Thoracic aorta (tissue), 2 donors: ENCODE measurements at regions not wholly inside any gene's neighbourhood (a gene's known extent, or its start where the extent isn't known, plus 50 kb on each side); places are given as distances from the start of the nearest gene placed in this dataset.

Experiments used
- ATAC-seq: fragments of 150-250 bp; one replicate; pipeline ENCODE4 v1.8.0; 2017; ENCODE audit warnings: low read depth; ENCODE audit not compliant: insufficient number of reproducible peaks, low FRiP score
- DNase-seq: peaks from one replicate; pipeline ENCODE4 v3.0.0-alpha.2; 2020; ENCODE audit warnings: low spot score
- H3K27ac ChIP-seq, 2 donors: fragments of 200-600 bp; sonication (generic); 1 replicate in 1 of 2; 2 replicates in 1 of 2; pipeline ENCODE4 v1.5.1; 2016; ENCODE audit warnings: mild to moderate bottlenecking in 2 of 2, moderate library complexity in 2 of 2
- H3K27me3 ChIP-seq: fragments of 200-600 bp; sonication (generic); replicated peaks from 2 replicates; pipeline ENCODE4 v1.6.0; 2016; ENCODE audit warnings: mild to moderate bottlenecking; ENCODE audit not compliant: insufficient read depth
- H3K36me3 ChIP-seq: fragments of 200-600 bp; sonication (generic); one replicate; pipeline ENCODE4 v1.5.1; 2016
- H3K4me1 ChIP-seq, 2 donors: fragments of 200-600 bp; sonication (generic); 1 replicate in 1 of 2; 2 replicates in 1 of 2; pipeline versions ENCODE4 v1.5.1 to v1.6.0; 2016; ENCODE audit warnings: low read depth in 2 of 2, mild to moderate bottlenecking in 1 of 2; ENCODE audit not compliant: control insufficient read depth in 1 of 2
- H3K4me3 ChIP-seq: fragments of 200-600 bp; sonication (generic); 2 replicates; pipeline ENCODE4 v1.5.1; 2016; ENCODE audit warnings: mild to moderate bottlenecking
- H3K9me3 ChIP-seq: fragments of 200-600 bp; sonication (generic); 2 replicates; pipeline ENCODE4 v1.5.1; 2016
- TF ChIP-seq, protein P1 (sequence below): fragments of 200-600 bp; sonication (generic); IDR thresholded peaks from one replicate; pipeline ENCODE4 v1.5.1; 2019; ENCODE audit warnings: antibody characterized with exemption

DNA sequence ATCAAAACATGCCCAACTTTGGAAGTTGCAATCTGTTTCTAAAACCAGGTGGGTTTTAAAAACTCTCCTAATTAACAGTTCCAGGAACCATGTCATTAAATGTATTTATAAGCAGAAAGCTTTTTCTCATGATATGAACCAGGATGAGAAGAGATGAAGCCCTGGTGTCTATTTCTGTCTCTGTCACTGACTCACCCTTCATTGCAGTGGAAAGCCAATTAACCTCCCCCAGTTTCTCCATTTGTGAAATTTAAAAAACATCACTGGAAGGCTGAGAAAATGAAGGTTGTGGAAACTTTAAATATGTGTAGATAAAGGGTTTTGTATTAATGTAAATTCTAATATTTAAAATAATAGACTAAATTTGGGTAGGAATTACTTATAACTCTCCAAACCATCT lies 1088.0 kb downstream of the SORCS1 start:
- no peak for DNase-seq
- Histone ChIP-seq H3K4me1 (no peaks in the 10 kb centered on the region), H3K9me3 (no peaks in the 10 kb centered on the region), H3K27ac (no peak overlapping the region), H3K4me3 (no peak overlapping the region), H3K36me3 (no peaks in the 10 kb centered on the region), H3K27me3 (no peaks in the 10 kb centered on the region)
- ATAC-seq: no peak
- TF ChIP-seq, protein P1, sequence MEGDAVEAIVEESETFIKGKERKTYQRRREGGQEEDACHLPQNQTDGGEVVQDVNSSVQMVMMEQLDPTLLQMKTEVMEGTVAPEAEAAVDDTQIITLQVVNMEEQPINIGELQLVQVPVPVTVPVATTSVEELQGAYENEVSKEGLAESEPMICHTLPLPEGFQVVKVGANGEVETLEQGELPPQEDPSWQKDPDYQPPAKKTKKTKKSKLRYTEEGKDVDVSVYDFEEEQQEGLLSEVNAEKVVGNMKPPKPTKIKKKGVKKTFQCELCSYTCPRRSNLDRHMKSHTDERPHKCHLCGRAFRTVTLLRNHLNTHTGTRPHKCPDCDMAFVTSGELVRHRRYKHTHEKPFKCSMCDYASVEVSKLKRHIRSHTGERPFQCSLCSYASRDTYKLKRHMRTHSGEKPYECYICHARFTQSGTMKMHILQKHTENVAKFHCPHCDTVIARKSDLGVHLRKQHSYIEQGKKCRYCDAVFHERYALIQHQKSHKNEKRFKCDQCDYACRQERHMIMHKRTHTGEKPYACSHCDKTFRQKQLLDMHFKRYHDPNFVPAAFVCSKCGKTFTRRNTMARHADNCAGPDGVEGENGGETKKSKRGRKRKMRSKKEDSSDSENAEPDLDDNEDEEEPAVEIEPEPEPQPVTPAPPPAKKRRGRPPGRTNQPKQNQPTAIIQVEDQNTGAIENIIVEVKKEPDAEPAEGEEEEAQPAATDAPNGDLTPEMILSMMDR: no peak

DNA sequence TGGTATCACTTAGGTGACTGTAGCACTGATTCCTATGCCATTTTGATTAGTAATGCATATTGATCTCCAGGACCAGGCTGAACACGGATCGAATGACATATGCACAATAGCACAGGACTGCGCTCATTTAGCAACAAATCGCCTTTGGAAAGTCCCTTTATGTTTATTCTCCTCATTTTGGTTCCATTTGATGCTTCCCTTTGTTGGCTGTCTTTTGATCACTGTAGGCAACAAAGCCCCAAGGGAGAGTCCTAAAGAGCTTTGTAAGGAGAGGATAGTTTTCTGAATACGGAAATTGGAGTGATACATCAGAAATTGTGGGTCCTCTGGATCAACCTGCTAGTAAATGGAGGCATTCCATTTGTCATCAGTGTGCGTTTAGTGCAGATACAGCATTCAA lies 1111.4 kb downstream of the SORCS1 start:
- TF ChIP-seq, protein P1: no peak
- Histone ChIP-seq H3K9me3 (no peaks in the 10 kb centered on the region), H3K27ac (no peak overlapping the region), H3K4me1 (no peaks in the 10 kb centered on the region), H3K36me3 (no peaks in the 10 kb centered on the region), H3K27me3 (no peaks in the 10 kb centered on the region), H3K4me3 (no peak overlapping the region)
- ATAC-seq (no peak), DNase-seq (no peak)

DNA sequence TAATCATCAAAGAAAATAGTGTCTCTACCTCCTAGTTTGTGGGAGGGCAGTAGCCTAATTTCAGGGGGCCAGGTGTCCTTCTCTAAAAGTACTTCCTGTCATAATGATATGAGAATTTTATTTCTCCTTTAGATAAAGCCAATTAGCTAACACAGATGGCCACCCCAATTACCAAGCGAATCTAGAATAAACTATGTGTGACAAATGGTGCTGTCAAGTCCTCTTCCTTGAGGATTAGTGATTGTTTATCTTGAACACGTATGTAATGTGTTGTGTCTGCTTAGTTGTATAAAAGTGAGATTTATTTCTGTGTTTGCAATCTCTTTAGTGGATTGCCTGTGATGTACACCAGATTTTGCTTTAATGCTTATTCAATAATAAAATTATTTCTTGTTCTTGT lies 1120.0 kb downstream of the SORCS1 start:
- ATAC-seq (no peak), DNase-seq (no peak)
- Histone ChIP-seq H3K4me1 (no peaks in the 10 kb centered on the region), H3K27me3 (no peaks in the 10 kb centered on the region), H3K27ac (no peak overlapping the region), H3K9me3 (no peaks in the 10 kb centered on the region), H3K36me3 (no peaks in the 10 kb centered on the region), H3K4me3 (no peak overlapping the region)
- TF ChIP-seq, protein P1: no peak

DNA sequence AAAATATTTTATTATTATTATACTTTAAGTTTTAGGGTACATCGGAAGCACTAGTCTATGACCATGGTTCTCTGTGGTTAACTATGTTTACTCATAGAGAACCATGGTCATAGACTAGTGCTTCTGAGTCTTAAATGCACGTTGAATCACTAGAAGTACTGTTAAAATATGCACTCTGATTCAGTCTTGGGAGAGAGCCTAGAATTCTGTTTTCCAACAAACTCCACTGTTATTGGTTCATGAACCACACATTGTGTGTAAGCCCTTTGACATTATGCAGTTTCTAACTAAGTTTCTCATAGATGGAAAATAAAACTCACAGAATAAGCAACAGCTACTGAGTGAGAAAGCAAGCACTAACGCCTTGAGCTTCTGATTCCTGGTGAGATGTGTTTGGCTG lies 1120.6 kb downstream of the SORCS1 start:
- ATAC-seq: no peak

DNA sequence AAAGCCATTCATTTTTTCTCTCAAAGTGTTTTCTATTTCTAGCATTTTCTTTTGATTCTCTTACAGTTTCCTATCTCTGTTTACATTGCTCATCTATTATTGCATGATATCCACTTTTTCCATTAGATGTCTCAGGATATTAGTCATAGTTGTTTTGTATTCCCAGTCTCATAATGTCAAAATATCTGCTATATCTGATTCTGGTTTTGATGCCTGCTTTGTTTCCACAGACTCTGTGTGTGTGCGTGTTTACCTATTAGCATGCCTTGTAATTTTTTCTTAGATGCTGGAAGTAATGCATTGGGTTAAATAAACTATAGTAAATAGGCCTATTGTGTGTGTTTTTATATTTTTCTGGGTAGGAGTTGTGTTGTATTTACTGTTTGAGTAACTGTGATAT lies 1126.3 kb downstream of the SORCS1 start:
- TF ChIP-seq, protein P1: no peak
- Histone ChIP-seq H3K36me3 (no peaks in the 10 kb centered on the region), H3K27ac (no peak overlapping the region), H3K9me3 (no peaks in the 10 kb centered on the region), H3K4me3 (no peak overlapping the region), H3K4me1 (no peaks in the 10 kb centered on the region), H3K27me3 (no peaks in the 10 kb centered on the region)
- DNase-seq: no peak
- no peak for ATAC-seq

More for the DNA sequence above, 1120.6 kb downstream of the SORCS1 start:
- TF ChIP-seq, protein P1: no peak
- Histone ChIP-seq H3K4me3 (no peak overlapping the region), H3K27ac (no peak overlapping the region), H3K36me3 (no peaks in the 10 kb centered on the region), H3K9me3 (no peaks in the 10 kb centered on the region), H3K4me1 (no peaks in the 10 kb centered on the region), H3K27me3 (no peaks in the 10 kb centered on the region)
- DNase-seq: no peak
